ENCODE measurements at regions not wholly inside any gene's neighbourhood (a gene's known extent, or its start where the extent isn't known, plus 50 kb on each side); places are given as distances from the start of the nearest gene placed in this dataset.

DNA sequence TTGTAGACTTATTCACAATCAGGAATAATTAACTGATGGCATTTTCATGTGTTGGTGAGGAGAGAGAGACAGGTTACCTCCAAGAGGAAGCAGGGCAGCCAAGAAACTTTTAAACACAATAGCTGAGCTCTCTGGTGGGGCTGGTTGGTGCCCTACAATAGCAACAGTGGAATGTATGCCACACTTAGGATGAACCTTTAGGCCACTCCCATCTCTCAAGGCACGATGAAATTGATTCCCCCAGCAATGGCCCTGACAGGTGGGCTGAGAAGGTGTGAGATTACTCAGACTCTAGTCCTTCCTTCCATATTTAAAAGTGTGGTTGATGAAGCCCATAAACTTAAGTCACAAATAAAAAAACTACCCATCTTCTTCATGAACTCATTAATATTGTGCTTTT is 219.4 kb upstream of the CYRIA start:
- DNase-seq (ENCODE audit: low spot score), result no peak

DNA sequence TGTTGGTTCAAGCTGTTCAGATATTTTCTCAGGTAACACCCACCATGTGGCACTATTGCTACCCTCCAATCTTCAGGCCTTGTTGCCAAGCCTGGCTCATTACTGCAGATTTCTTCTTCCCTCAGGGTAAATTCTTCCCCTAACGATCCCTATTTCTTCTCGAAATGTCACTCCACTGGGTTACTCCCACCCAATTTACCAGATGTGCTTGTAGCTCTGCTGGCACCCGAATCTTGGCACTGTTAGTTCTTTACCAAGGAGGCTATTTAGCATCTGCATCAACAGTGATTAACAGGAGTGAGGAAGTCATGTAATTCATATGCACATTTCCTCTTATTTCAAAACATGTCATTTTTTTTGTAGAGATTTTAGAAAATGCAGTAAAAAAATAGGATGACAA is 217.1 kb upstream of the CYRIA start:
- no peak for DNase-seq (ENCODE audit: low spot score)

DNA sequence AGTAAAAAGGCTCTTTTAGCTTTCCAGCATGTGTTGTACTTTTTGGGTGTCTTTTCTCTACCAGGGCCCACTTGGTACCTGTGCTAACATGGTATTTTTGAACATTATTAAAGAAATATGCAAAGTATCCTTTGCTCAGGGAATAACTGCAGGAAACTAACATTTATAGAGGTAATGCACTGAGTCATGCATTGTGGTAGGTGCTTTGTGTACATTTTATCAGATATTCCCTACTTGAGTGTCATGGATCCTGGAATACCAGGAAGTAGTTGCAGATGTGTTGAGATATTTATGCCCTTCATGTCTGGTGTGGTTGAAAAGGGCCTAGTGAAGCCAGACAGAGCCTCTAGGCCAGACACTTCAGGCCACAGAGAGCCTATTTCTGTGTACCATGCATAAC is 215.5 kb upstream of the CYRIA start:
- no peak for DNase-seq (ENCODE audit: low spot score)

DNA sequence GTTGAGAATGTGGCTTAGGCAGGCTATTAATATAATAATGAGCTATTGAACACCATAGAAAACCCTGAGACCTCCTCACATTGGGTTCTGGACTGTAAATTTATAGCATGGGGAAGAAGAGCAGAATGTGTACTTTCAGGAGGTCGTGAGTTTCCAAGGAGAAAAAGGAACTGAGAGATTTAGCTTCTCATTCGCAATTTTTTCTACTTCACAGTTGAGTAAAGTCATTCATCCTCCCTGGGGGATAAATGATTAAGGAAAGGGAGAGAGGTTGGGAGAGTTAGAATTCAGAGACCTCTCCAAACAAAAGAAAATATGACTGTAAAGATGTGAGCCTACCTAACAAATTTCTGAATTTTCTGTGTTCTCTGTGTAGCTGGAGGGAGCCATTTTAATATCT is 205.8 kb upstream of the CYRIA start:
- DNase-seq (ENCODE audit: low spot score), result no peak

DNA sequence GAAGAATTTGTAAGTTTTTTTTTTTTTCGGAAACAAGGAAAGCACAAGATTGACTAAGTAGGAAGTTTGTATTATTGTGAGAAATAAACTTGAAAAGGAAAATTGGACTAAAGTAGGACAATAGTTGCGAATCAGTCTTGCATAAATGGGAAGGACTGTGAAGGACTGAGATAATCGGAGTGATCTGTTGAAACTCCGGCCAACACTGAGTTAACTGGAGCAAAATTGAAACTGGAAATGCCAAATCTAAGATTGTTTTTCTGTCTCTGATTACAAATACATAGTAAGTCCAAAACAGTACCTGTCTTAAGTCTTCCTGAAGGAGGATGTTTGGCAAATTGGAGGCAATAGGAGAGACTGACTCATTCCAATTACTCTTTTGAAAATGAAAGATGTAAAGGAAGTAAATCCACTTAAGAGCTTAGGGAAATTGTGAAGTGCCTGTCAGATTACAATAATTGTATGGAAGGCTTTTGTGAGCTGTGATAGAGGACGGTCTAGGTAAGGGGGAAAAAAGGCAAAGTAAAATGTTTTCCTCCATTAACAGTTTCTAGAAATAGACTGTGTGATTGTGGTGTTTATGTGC is 204.9 kb upstream of the CYRIA start:
- no peak for DNase-seq (ENCODE audit: low spot score)

DNA sequence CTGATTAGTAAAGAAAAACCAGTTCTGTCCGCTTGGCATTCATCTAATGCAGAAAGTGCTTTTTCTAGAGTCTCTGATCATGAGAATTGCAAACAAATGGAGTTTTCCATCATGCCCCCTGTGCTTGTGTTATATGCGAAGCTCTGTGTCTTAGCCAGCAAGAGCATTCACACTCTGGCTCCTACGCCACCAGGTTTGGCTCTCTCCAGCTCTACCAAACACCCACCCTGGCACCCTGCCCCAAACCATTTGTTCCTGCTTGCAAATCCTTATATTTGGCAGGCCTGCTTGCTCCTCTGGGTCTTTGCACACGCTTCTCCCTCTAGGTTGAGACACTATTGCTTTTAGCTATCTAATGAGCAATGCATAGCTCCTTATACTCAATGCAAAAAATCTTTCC is 204.1 kb upstream of the CYRIA start:
- no peak for DNase-seq (ENCODE audit: low spot score)

DNA sequence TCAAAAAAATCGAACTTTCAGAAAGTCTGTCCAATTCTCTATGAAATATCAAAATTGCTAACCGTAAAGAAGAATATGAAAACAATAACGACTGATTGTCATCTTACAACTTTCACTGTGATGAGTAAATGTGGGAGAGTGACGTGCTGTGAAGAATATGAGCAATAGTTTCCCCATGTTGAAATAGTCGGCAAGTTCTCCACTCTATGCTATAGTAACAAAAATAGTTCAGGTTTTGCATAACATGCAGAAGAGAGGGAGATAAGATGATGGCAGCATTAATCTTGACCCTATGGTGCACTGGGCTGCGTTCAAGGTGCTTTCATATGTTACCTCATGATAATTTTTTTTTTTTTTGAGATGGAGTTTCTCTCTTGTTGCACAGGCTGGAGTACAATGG is 196.8 kb upstream of the CYRIA start:
- DNase-seq (ENCODE audit: low spot score), result no peak

DNA sequence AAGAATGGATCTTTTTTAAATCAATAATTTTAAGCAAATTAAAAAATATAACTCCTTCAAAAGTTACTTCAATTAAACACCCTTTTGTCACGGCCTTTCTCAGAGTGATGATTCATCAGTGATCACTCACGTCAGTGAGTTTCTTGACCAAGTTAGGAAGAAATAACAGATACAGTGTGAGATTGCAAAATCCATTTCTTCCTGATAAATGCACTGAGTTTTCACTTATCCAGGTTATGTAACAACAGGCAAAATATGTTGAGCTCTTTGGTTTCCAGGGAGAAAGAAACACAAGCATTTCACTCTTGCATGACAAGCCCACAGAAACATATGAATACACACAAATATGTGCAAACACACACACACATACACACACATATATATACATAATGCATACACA is 195.9 kb upstream of the CYRIA start:
- no peak for DNase-seq (ENCODE audit: low spot score)

DNA sequence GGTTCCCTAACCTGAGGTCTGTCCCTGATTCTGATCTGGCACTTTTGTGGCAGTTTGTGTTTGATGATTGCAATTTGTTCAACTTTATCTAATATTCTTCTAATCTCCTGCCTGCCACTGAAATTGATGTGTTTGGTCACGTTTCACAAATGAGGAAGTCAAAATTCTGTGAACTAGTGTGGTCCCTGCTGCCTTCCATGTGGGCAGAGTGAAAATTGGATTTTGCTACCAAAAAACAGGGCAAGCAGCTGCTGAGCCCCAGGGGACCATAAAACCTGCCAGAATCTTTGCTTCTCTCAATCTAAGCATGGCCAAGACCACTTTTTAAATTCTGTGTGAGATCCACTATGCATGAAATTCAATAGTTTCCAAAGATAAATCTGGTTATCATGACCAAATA is 195.5 kb upstream of the CYRIA start:
- no peak for DNase-seq (ENCODE audit: low spot score)

DNA sequence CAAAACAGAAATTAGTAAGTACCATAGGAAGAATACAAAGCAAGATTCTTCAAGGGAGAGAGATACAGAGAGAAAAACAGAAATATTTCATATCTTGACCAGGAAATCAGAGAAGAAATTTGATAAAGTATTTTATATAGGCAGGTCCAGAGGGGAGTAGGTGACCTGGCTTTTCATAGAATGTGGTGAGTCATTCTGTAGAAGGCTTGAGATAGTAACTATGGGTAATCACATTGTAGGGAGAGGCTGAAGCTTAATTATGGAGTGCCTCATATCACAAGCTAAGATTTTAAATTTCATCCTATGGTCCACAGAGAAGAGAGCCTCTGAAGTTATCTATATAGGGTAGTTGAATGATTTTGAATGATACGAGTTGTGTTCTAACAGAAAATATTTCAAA is 195.0 kb upstream of the CYRIA start:
- DNase-seq (ENCODE audit: low spot score), result no peak

DNA sequence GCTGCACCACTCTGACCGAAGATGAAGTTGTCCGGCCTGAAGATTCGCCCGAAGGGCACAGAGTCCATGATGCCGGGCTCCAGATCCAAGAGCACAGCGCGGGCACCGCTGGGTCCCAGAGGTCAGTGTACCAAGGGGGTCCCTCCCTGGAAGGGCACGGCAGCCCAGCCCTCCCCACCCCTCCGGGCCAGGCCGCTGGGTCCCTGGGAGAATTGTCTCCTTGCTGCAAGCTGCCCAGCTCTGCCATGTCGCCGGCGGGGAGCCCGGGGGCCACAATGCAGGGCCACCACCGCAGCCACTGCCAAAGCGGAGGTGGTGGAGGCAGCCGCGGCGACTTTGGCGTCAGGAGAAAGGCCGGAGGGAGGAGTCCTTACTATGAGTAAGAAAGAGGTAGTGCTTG is 189.5 kb upstream of the CYRIA start:
- no peak for DNase-seq (ENCODE audit: low spot score)

DNA sequence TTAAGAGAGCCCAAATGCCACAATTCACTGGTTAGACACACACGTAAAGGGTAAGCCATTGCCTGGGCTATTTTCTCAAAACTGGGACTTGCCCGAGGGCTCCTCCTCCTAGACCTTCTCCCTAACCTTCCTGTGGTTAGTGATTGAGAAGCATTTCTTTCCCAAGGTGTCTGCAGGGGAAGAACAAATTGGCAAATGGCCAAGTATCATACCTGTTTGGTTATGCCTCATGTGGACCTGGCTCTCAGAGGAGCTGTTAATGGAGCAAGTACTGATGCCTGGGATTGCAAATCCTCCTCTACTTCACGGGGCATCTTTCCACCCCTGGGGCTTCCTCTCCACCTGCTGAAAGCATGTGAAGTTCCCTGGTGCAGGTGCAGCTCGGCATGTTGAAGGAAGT is 187.5 kb upstream of the CYRIA start:
- DNase-seq (ENCODE audit: low spot score), result no peak

DNA sequence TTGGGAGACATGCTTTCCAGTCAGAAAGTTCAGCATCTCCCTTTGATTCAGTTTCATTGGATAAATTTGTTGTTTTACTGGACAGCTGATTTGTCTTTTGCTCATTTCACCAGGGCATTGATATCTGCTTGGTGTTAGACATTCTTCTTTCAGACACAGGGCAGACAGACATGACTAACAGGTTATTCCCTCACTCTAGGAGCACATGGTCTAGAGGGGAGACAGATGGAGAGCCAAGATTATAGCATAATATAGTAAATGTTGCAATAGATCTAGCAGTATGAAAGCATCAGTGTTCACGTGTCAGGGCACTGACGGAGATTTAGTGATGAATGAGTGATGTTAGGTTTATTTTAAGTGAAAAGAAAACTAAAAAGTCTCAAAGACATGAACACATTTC is 187.0 kb upstream of the CYRIA start:
- DNase-seq (ENCODE audit: low spot score), result no peak

DNA sequence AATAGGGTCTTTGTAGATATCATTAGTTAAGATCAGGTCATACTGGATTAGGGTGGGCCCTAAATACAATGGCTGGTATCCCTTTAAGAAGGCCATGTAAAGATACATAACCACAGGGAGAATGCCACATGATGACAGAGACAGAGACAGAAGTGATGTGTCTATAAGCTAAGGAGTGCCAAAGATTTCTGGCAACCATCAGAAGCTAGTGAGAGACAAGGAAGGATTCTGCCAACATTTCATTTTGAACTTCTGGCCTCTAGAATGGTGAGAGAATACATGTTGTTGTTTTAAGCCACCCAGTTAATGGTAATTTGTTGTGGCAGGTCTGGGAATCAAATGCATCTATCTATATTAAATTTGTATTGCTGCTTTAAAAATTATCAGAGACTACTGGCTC is 185.5 kb upstream of the CYRIA start:
- no peak for DNase-seq (ENCODE audit: low spot score)

DNA sequence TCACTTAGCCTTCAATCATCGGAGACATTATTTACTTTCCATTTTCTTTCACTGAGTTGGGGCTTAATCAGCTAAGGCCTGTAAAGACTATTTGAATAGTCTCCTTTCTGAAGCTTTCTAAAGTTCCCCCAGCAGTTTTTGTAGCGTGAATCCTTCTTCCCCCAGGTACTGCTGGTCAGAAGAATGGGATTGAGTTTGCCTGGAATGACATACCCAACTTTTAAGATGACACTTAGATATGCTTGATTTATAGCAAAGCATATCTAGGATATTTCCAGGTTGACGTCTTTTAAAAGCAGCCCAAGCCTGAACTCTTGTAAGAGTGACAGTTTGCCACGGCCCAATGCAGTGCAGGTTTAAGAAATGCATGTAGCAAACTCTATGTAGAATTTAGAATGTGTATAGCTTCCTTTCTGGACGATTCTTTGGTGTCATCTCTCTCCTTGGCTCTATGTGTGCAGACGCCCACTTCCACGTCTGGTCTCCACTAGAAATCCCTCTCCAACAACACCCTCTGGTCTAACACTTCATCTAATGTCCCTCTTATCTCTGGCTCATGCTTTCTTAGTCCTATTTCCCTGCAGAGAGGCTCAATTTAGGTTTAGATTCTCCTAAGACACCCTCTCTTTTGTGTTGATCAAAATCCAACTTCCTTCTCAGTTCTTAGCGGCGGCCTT is 175.0 kb upstream of the CYRIA start:
- DNase-seq (ENCODE audit: low spot score), result no peak

DNA sequence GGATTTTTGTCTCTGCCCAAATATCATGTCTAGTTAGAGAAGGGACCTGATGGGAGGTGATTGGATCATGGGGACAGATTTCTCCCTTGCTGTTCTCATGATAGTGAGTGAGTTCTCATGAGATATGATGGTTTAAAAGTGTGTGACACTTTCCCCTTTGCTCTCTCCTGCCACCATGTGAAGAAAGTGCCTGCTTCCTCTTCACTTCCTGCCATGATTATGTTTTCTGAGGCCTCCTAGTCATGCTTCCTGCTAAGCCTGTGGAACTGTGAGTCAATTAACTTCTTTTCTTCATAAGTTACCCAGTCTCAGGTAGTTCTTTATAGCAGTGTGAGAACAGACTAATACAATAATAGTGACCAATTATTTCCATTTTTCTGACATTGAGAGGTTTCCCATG is 167.3 kb upstream of the CYRIA start:
- no peak for DNase-seq (ENCODE audit: low spot score)

DNA sequence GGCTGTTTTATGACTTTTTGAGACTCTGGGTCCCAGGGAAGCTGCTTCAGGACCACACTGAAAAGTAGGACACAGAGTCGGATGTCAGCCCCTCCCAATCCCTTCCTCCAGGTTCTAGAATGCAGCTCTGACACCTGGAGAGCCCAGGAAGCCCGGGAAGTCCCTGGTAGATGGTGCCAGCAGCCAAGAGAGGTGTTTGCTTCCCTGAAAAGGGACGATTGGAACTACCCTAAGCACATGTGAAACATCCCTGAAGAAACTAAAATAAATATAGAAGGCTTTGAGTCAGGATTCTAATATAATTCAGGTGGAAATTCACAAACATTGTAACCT is 163.2 kb upstream of the CYRIA start:
- no peak for DNase-seq (ENCODE audit: low spot score)

DNA sequence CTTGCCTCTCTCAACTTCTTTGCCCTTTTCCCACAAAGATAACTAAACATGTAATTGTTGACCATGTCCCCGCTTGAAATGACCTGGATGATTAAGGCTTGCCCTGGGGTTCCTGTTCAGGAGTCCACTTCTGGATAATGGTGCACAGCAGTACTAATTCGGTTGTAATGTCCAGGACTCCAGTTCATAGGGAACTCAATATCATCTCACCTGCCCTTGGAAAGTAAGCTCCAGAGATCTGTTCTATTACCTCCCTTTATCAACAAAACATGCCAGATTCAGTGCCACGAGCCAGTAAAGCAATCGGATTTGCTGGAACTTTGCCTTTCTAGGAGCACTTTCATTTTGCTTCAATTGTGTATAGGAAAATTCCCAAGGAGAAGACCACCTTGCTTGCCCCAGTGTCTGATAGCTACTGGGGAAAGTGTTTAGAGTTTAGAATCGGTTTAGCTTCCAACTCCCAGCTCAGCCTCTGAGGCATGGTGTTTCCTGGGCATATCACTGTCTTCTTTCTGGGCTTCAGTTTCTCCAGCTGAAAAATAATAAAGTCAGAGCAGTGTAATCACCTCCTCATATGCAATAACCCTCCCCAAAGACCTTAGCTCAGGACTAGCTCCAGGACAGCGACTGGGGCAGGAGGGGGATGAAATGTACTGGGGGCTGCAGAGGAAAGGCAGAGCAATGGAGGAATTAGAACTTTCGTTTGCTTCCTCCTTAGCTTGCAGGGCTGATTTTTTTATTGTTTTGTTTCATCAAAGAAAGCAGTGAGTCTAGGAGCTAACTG is 162.6 kb upstream of the CYRIA start:
- no peak for DNase-seq (ENCODE audit: low spot score)

DNA sequence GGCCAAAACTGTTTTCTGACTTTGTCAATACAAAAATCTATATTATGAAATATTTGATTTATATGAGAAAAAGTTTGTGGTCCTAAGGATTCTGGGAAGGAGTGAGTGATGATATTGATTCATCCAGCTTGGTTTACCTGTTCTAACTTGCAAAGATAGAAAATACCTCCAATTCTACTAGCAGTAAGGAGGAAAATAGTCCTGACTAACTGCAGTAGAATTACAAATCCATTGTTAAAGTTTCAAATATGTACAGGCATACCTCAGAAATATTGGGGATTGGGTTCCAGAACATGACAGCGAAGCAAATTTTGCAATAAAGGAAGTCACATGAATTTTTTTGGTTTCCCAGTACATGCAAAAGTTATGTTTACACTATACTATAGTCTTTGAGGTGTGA is 158.8 kb upstream of the CYRIA start:
- DNase-seq (ENCODE audit: low spot score), result no peak

DNA sequence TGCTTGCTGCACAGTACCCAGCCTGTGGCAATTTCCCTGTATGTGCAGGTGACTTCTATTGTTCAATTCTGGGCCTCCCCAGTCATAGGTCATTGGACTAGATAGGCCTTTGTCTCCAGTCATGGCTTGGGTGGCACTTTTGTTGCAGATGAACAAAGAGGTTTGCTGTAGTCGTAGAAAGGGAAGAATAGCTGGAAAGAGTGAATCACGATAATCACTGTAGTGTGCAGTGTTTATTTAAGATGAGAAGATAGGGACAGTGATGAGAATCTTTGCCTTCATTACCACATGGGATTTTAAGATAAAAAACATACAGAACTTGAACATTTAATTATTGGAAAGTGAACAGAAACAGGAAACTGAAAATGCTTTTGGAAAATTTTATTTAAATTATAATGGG is 156.1 kb upstream of the CYRIA start:
- no peak for DNase-seq (ENCODE audit: low spot score)

DNA sequence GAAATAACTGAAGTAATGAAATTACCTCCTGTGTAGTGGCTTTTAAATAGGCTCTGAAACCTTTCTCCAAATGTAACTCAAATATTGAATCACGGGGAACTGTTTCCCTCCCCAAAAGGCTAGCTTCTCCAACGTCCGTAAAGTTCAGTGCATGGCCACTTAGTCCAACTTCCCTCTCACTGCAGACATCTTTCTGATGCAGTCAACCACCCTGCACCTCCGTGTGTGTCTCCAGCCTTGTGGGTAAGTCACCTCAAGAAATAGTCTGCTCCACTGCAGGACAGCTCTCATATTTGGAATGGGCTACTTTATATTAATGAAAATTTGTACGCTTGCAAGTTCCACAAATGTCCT is 152.5 kb upstream of the CYRIA start:
- no peak for DNase-seq (ENCODE audit: low spot score)

DNA sequence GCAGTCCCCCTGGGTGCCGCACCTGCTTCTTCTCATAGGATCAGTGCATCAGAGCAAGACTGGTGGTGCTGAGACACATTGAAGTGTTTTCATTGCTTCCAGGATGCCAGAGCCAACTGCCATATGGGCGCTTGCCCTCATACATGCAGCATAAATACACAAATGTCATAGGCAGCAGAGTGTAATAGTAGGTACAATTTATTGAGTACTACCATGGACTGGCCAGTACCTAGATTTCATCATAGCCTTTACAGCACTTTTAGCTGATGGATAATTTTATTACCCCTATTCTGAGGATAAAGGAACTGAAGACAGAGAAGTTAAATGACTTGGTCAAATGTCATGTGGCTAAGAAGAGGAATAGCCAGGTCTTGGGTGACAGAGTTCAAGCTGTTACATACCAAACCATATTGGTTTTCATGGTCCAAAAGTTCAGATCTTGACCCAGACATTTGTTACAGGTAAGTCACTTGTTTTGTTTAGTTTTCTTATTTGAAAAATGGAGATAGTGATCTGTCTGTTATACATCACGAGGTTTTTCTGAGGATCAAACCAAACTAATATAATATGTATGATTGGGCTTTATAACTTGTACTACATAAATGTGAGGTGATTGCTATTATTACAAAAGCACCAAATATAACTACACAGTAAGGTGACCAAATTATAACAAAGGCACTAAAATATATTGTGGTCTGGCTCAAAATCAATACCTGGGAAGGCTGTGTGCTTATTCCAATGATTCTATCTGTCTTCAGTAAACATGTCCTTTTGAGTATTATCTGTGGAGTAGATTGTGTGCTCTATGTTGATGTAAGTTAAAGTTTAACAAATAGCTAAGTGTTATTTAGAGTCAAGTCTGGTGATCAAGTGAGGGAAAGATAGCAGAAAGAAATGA is 151.9 kb upstream of the CYRIA start:
- peak; percentile 12 for DNase-seq (ENCODE audit: low spot score)

DNA sequence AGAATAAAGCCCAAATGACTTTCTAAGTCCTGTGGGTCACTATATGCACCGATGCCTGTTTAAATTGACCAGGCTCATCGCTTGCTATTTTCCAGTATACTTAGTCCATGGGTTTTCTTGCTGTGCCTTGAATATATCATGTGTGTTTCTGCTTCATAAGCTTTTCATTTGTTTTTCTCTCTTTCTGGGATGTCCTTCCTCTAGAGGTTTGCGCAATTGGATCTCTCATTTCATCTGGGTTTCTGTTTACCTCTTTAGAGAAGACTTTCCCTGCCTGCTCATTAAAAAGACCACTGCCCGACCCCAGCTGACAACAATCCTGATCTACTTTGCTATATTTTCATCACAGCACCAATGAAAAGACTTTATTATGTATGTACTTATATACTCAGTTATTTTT is 150.9 kb upstream of the CYRIA start:
- DNase-seq (ENCODE audit: low spot score), result no peak
